Renal cortical epithelial cell (primary cell): ENCODE measurements at regions not wholly inside any gene's neighbourhood (a gene's known extent, or its start where the extent isn't known, plus 50 kb on each side); places are given as distances from the start of the nearest gene placed in this dataset.
"Not testable (repeated sequence)": the region's sequence is repeated elsewhere in the genome, so short reads cannot be mapped to it uniquely, and the experiment has no call there.

Experiments used
- DNase-seq: peaks from one replicate; pipeline ENCODE4 v3.0.0-alpha.2; 2011; ENCODE audit warnings: low read depth

- no peak for DNase-seq
These were observed 317.7 kb upstream of the ESRRG start for GRCh38 chr1:217040711-217041455.

GRCh38 chr1:217039926-217040325 is 316.7 kb upstream of the ESRRG start:
- no peak for DNase-seq

GRCh38 chr1:217039139-217039538 is 315.9 kb upstream of the ESRRG start:
- DNase-seq: not testable (repeated sequence)

- DNase-seq: no peak
These were observed 313.5 kb upstream of the ESRRG start for GRCh38 chr1:217036757-217037156.

- no peak for DNase-seq
These were observed 309.6 kb upstream of the ESRRG start for GRCh38 chr1:217032715-217033367.

- DNase-seq: peak; percentile 99
These were observed 306.3 kb upstream of the ESRRG start for GRCh38 chr1:217029281-217030157.

- DNase-seq: peak; percentile 89
These were observed 304.3 kb upstream of the ESRRG start for GRCh38 chr1:217027403-217028080.

GRCh38 chr1:217026531-217026930 is 303.3 kb upstream of the ESRRG start:
- peak; percentile 98 for DNase-seq

GRCh38 chr1:217025381-217025780 is 302.2 kb upstream of the ESRRG start:
- no peak for DNase-seq

GRCh38 chr1:217024911-217025310 is 301.7 kb upstream of the ESRRG start:
- no peak for DNase-seq

- no peak for DNase-seq
These were observed 298.7 kb upstream of the ESRRG start for GRCh38 chr1:217021956-217022355.

GRCh38 chr1:217021400-217021799 is 298.2 kb upstream of the ESRRG start:
- DNase-seq: peak; percentile 51

- DNase-seq: no peak
These were observed 296.2 kb upstream of the ESRRG start for GRCh38 chr1:217019475-217019874.

GRCh38 chr1:217018648-217019047 is 295.4 kb upstream of the ESRRG start:
- no peak for DNase-seq

- DNase-seq: no peak
These were observed 293.9 kb upstream of the ESRRG start for GRCh38 chr1:217017165-217017564.

- no peak for DNase-seq
These were observed 290.8 kb upstream of the ESRRG start for GRCh38 chr1:217014066-217014465.

- DNase-seq: peak; percentile 31
These were observed 289.4 kb upstream of the ESRRG start for GRCh38 chr1:217012659-217013058.

GRCh38 chr1:217011097-217011496 is 287.9 kb upstream of the ESRRG start:
- no peak for DNase-seq

GRCh38 chr1:217010253-217010652 is 287.0 kb upstream of the ESRRG start:
- no peak for DNase-seq

GRCh38 chr1:217009376-217009775 is 286.1 kb upstream of the ESRRG start:
- DNase-seq: no peak

GRCh38 chr1:217004776-217005436 is 281.7 kb upstream of the ESRRG start:
- peak; percentile 69 for DNase-seq
